ENCODE measurements at regions not wholly inside any gene's neighbourhood (a gene's known extent, or its start where the extent isn't known, plus 50 kb on each side); places are given as distances from the start of the nearest gene placed in this dataset.

GRCh38 chr12:102535306-102535705 is 54.9 kb upstream of the IGF1 start:
- DNase-seq (ENCODE audit: low read depth), result no peak

- no peak for DNase-seq (ENCODE audit: low read depth)
Observed at GRCh38 chr12:102534899-102535298, 54.5 kb upstream of the IGF1 start.

- no peak for DNase-seq (ENCODE audit: low read depth)
Observed at GRCh38 chr12:102533483-102534215, 53.3 kb upstream of the IGF1 start.
